ENCODE measurements at regions not wholly inside any gene's neighbourhood (a gene's known extent, or its start where the extent isn't known, plus 50 kb on each side); places are given as distances from the start of the nearest gene placed in this dataset.

DNA sequence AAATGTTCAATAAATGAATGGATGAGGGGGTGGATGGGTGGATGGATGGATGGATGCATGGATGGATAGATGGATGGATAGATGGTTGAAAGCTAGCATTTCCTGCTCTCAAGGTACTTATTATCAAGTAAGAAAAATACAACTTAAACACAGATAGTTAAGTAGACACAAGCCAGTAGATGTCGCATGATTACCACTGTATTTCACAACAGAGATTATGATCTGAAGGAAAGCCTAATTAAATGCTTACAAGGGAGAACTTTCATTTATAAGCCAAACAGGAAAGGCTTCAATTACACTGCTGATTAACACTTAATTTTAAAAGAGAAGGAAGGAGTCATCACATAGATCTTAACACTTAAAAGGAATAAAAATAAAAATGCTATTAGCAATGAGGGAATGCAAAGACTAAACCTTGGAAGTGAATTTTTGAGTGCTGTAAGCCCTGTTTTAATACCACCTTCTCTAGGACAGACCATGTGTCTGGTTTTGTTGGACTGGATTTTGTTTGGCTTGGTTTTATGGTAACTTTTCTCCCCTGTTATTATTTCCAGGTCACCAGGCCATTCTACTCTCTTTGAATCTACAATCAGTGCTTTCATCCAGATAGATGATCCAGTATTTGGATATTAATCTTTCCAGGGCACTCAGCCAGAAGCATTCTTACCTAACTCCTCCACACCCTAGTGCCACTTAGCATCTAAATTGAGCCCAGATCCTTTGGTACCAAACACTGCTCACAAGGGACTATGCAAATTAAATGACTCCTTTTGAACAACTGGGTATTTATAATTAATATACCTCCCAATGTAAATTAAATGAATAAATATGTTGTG lies 75.5 kb upstream of the SLC39A8 start:
- WGBS, 5 donors = 37 to 73% (median 59%) methylated on average over 1 of the region's 1 CpG
- Histone ChIP-seq H3K27ac (no peak overlapping the region), H3K4me1 (no peaks in the 10 kb centered on the region), H3K36me3 (no peaks in the 10 kb centered on the region), H3K9me3 (peaks cover 0 to 8% (median 0%) of the 10 kb centered on the region in 4 donors), H3K27me3 (no peaks in the 10 kb centered on the region), H3K4me3 (no peak overlapping the region)
- intact Hi-C loops (cut with DNase I; ENCODE audit: low total_unique reads) = no loop called here
- TF ChIP-seq, protein P1, sequence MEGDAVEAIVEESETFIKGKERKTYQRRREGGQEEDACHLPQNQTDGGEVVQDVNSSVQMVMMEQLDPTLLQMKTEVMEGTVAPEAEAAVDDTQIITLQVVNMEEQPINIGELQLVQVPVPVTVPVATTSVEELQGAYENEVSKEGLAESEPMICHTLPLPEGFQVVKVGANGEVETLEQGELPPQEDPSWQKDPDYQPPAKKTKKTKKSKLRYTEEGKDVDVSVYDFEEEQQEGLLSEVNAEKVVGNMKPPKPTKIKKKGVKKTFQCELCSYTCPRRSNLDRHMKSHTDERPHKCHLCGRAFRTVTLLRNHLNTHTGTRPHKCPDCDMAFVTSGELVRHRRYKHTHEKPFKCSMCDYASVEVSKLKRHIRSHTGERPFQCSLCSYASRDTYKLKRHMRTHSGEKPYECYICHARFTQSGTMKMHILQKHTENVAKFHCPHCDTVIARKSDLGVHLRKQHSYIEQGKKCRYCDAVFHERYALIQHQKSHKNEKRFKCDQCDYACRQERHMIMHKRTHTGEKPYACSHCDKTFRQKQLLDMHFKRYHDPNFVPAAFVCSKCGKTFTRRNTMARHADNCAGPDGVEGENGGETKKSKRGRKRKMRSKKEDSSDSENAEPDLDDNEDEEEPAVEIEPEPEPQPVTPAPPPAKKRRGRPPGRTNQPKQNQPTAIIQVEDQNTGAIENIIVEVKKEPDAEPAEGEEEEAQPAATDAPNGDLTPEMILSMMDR (IDR thresholded peaks at IDR 0.05) = no peak
- TF ChIP-seq POLR2A (IDR thresholded peaks at IDR 0.05) = no peak
- TF ChIP-seq EP300 (IDR thresholded peaks at IDR 0.05) = no peak
- TF ChIP-seq POLR2AphosphoS5 (IDR thresholded peaks at IDR 0.05) = no peak
- DNase-seq = no peak

DNA sequence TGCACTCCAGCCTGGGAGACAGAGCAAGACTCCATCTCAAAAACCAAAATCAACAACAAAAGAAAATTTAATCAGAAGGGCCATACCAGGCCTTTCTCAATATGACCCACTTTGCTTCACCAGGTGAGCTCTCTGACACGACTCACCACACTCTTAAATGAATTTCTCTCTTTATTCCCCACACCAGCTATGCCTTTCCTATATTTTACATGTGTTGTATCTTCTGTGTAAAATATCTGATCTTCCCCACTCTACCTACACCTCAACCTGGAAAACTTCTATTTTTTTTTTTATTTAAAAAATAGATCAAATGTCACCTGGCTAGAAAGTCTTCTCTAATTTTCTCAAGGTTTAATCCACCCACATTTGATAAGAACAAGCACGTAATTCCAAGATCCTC lies 77.6 kb upstream of the SLC39A8 start:
- DNase-seq = no peak
- Histone ChIP-seq H3K4me1 (no peaks in the 10 kb centered on the region), H3K36me3 (no peaks in the 10 kb centered on the region), H3K9me3 (peaks cover 0 to 8% (median 0%) of the 10 kb centered on the region in 4 donors), H3K27ac (no peak overlapping the region), H3K27me3 (no peaks in the 10 kb centered on the region), H3K4me3 (no peak overlapping the region)
- 47 to 98% (median 89%) methylated on average over 2 of the region's 2 CpGs for WGBS, 5 donors
- intact Hi-C loops (cut with DNase I; ENCODE audit: low total_unique reads) = no loop called here
- TF ChIP-seq EP300 (IDR thresholded peaks at IDR 0.05) (no peak), POLR2A (IDR thresholded peaks at IDR 0.05) (no peak)

DNA sequence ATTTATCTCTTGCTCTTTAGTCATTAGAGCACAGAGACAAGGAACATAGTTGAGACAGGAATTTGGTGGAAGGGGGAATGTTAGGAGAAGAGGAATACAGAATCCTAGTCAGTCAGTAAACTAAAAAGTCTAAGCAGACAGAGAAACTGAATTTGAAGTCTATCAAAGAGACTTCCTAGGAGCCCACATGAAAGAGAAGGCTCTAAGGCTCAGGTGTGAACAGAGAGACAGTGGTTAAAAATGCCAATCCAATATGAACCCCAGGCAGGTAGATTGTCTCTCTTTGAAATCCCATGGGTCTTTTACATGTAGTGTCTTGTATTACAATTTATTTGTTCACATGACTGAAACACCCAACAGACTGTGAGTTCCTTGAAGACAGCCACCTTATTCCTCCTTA lies 77.8 kb upstream of the NFKB1 start:
- Histone ChIP-seq H3K4me1 (no peaks in the 10 kb centered on the region), H3K36me3 (no peaks in the 10 kb centered on the region), H3K27ac (no peak overlapping the region), H3K4me3 (no peak overlapping the region), H3K9me3 (peaks cover 0 to 8% (median 0%) of the 10 kb centered on the region in 4 donors), H3K27me3 (no peaks in the 10 kb centered on the region)
- intact Hi-C loops (cut with DNase I; ENCODE audit: low total_unique reads) = no loop called here
- TF ChIP-seq, protein P1 (IDR thresholded peaks at IDR 0.05) = no peak
- TF ChIP-seq POLR2AphosphoS5 (IDR thresholded peaks at IDR 0.05) (no peak), POLR2A (IDR thresholded peaks at IDR 0.05) (no peak), EP300 (IDR thresholded peaks at IDR 0.05) (no peak)
- no peak for DNase-seq

DNA sequence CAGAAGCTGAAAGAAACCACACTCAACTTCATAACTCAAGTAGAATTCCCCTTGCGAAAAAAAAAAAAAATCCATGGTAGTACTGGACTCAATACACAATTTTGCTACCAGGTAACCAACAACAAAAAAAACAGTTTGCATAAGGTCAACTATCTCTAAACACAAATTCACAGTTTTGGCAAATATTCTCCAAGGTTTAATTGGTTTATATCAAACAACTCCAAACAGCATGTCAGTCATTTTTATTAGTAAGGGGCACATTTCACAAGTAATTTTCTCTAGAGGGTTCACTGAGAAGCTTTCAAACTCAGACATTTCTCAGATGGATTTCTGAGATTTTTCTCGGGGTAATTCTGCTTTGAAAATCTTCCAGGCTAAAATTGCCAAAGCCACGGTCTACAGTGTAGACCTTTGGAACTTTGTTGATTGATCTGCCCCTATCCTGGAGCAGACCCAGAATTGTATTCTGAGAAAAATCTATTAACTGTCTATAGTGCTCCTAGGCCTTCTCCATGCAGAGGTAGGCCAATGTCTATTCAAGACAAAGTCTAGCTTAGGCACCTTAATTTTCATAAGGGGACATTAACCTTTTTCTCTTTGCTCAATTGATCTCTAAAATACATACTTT lies 73.7 kb upstream of the NFKB1 start:
- WGBS, 5 donors = 77 to 87% (median 80%) methylated on average over 3 of the region's 3 CpGs
- H3K27me3 ChIP-seq = no peaks in the 10 kb centered on the region
- intact Hi-C loops (cut with DNase I; ENCODE audit: low total_unique reads) = no loop called here
- H3K4me1 ChIP-seq = peaks cover 0 to 8% (median 3%) of the 10 kb centered on the region in 4 donors
- no peak overlapping the region for H3K27ac ChIP-seq
- TF ChIP-seq POLR2AphosphoS5 (IDR thresholded peaks at IDR 0.05) = no peak
- no peak for TF ChIP-seq EP300 (IDR thresholded peaks at IDR 0.05)
- TF ChIP-seq, protein P1 (IDR thresholded peaks at IDR 0.05) = no peak
- no peak for TF ChIP-seq POLR2A (IDR thresholded peaks at IDR 0.05)
- no peak for DNase-seq
- peaks cover 0 to 7% (median 0%) of the 10 kb centered on the region in 4 donors for H3K9me3 ChIP-seq
- H3K36me3 ChIP-seq = no peaks in the 10 kb centered on the region
- H3K4me3 ChIP-seq = no peak overlapping the region

Data from stomach (tissue), 8 donors.